GM19238 (cell line): ENCODE measurements at regions not wholly inside any gene's neighbourhood (a gene's known extent, or its start where the extent isn't known, plus 50 kb on each side); places are given as distances from the start of the nearest gene placed in this dataset.

Experiments
- DNase-seq: peaks from one replicate; pipeline ENCODE4 v3.0.0; 2011; ENCODE audit warnings: low spot score; ENCODE audit not compliant: insufficient read length

GRCh38 chr5:130731839-130732238 is 433.2 kb downstream of the HINT1 start:
- no peak for DNase-seq

GRCh38 chr5:130729541-130729940 is 435.5 kb downstream of the HINT1 start:
- DNase-seq: no peak

- no peak for DNase-seq
Observed at GRCh38 chr5:130727830-130728229, 437.2 kb downstream of the HINT1 start.

- DNase-seq: no peak
Observed at GRCh38 chr5:130724658-130725057, 440.4 kb downstream of the HINT1 start.

GRCh38 chr5:130720355-130720754 is 444.7 kb downstream of the HINT1 start:
- DNase-seq: no peak

- no peak for DNase-seq
Observed at GRCh38 chr5:130715541-130715940, 449.5 kb downstream of the HINT1 start.

GRCh38 chr5:130714200-130714599 is 450.9 kb downstream of the HINT1 start:
- DNase-seq: no peak

- no peak for DNase-seq
Observed at GRCh38 chr5:130712324-130712723, 452.7 kb downstream of the HINT1 start.

GRCh38 chr5:130710596-130710995 is 454.5 kb downstream of the HINT1 start:
- no peak for DNase-seq

- no peak for DNase-seq
Observed at GRCh38 chr5:130708754-130709153, 456.3 kb downstream of the HINT1 start.

- no peak for DNase-seq
Observed at GRCh38 chr5:130706696-130707095, 458.4 kb downstream of the HINT1 start.

- DNase-seq: no peak
Observed at GRCh38 chr5:130705368-130705767, 459.7 kb downstream of the HINT1 start.

- no peak for DNase-seq
Observed at GRCh38 chr5:130693509-130693908, 471.5 kb downstream of the HINT1 start.

GRCh38 chr5:130692770-130693169 is 472.3 kb downstream of the HINT1 start:
- DNase-seq: no peak

- no peak for DNase-seq
Observed at GRCh38 chr5:130689831-130690230, 475.2 kb downstream of the HINT1 start.

- no peak for DNase-seq
Observed at GRCh38 chr5:130687085-130687733, 477.8 kb downstream of the HINT1 start.

- no peak for DNase-seq
Observed at GRCh38 chr5:130678637-130679036, 486.4 kb downstream of the HINT1 start.

GRCh38 chr5:130666462-130666861 is 498.6 kb downstream of the HINT1 start:
- no peak for DNase-seq

- DNase-seq: no peak
Observed at GRCh38 chr5:130652176-130652575, 512.9 kb downstream of the HINT1 start.

GRCh38 chr5:130651440-130651839 is 513.6 kb downstream of the HINT1 start:
- no peak for DNase-seq

- DNase-seq: no peak
Observed at GRCh38 chr5:130643321-130643720, 521.7 kb downstream of the HINT1 start.

GRCh38 chr5:130642461-130642860 is 522.6 kb downstream of the HINT1 start:
- no peak for DNase-seq

- DNase-seq: no peak
Observed at GRCh38 chr5:130627145-130627544, 537.9 kb downstream of the HINT1 start.

GRCh38 chr5:130624805-130625204 is 540.3 kb downstream of the HINT1 start:
- DNase-seq: no peak
